WTC11 (cell line): ENCODE measurements at regions not wholly inside any gene's neighbourhood (a gene's known extent, or its start where the extent isn't known, plus 50 kb on each side); places are given as distances from the start of the nearest gene placed in this dataset.
A peak's percentile ranks its signal among the peaks of the same experiment; 100 is the strongest.

Source experiments
- ATAC-seq: fragments of 200-7000 bp; cut with Tn5 transposase; 2 replicates; pipeline ENCODE4 v1.10.0; 2021; ENCODE audit warnings: mild to moderate bottlenecking, moderate library complexity
- CTCF ChIA-PET: fragments of 300-600 bp; sonication (Branson Sonifier 250); formaldehyde crosslinking; loops from one replicate; lab custom pipeline; 2021; ENCODE audit warnings: antibody characterized with exemption; lab: Charles Lee
- POLR2A ChIA-PET: fragments of 350-600 bp; sonication (Branson Sonifier 250); formaldehyde crosslinking; loops from one replicate; lab custom pipeline; 2021; ENCODE audit warnings: antibody characterized with exemption; lab: Charles Lee
- DNase-seq: peaks from one replicate; pipeline ENCODE4 v3.0.0; 2021; ENCODE audit warnings: low spot score
- H3K27ac Mint-ChIP-seq: 2 replicates; pipeline ENCODE4 v1.8.0; 2021; ENCODE audit warnings: mixed read lengths
- H3K27me3 Mint-ChIP-seq: 2 replicates; pipeline ENCODE4 v1.8.0; 2021; ENCODE audit warnings: low read depth, mild to moderate bottlenecking, moderate library complexity, mixed read lengths
- H3K36me3 Mint-ChIP-seq: 2 replicates; pipeline ENCODE4 v1.8.0; 2021; ENCODE audit warnings: mixed read lengths
- H3K4me1 Mint-ChIP-seq: 2 replicates; pipeline ENCODE4 v1.8.0; 2022; ENCODE audit warnings: mixed read lengths
- H3K4me3 Mint-ChIP-seq: 2 replicates; pipeline ENCODE4 v1.8.0; 2021; ENCODE audit warnings: mild to moderate bottlenecking, moderate library complexity, mixed read lengths
- H3K9me3 Mint-ChIP-seq: 2 replicates; pipeline ENCODE4 v1.8.0; 2021; ENCODE audit warnings: mixed read lengths
- ATF2 ChIP-seq: sonication (generic); formaldehyde crosslinking; IDR thresholded peaks from 2 replicates; pipeline ENCODE4 v1.8.1; 2022; ENCODE audit warnings: low read depth, missing genetic modification reagents, borderline replicate concordance
- CDX4 ChIP-seq: fragments of 250-450 bp; sonication (Bioruptor Pico); IDR thresholded peaks from 2 replicates; pipeline ENCODE4 v1.9.0; 2021; ENCODE audit warnings: moderate library complexity, mild to moderate bottlenecking, inconsistent platforms, borderline replicate concordance
- CREM ChIP-seq: sonication (generic); formaldehyde crosslinking; IDR thresholded peaks from 2 replicates; pipeline ENCODE4 v1.8.1; 2022; ENCODE audit warnings: mild to moderate bottlenecking, missing genetic modification reagents, moderate library complexity
- E2F5 ChIP-seq: sonication (generic); formaldehyde crosslinking; IDR thresholded peaks from 2 replicates; pipeline ENCODE4 v1.8.1; 2022; ENCODE audit warnings: mild to moderate bottlenecking, moderate library complexity, missing genetic modification reagents
- ESRRA ChIP-seq: sonication (generic); formaldehyde crosslinking; IDR thresholded peaks from 2 replicates; pipeline ENCODE4 v1.8.1; 2022; ENCODE audit warnings: mild to moderate bottlenecking, missing genetic modification reagents, borderline replicate concordance
- FOXJ3 ChIP-seq: sonication (generic); formaldehyde crosslinking; IDR thresholded peaks from 2 replicates; pipeline ENCODE4 v1.9.0; 2021; ENCODE audit warnings: missing genetic modification reagents, mild to moderate bottlenecking, borderline replicate concordance
- FOXK1 ChIP-seq: sonication (generic); formaldehyde crosslinking; IDR thresholded peaks from 2 replicates; pipeline ENCODE4 v1.8.0; 2022; ENCODE audit warnings: mild to moderate bottlenecking, moderate library complexity, missing genetic modification reagents
- GTF2I ChIP-seq: fragments of 250-450 bp; sonication (Bioruptor Pico); conservative IDR thresholded peaks from 2 replicates; pipeline ENCODE4 v1.4.0; 2021; ENCODE audit warnings: mild to moderate bottlenecking
- HMGA2 ChIP-seq: fragments of 250-450 bp; sonication (Bioruptor Pico); IDR thresholded peaks from 2 replicates; pipeline ENCODE4 v1.4.0; 2021; ENCODE audit warnings: mild to moderate bottlenecking, moderate library complexity
- HMGXB4 ChIP-seq: sonication (generic); formaldehyde crosslinking; IDR thresholded peaks from 2 replicates; pipeline ENCODE4 v1.8.1; 2023; ENCODE audit warnings: mild to moderate bottlenecking, moderate library complexity, missing genetic modification reagents
- JAZF1 ChIP-seq: fragments of 250-450 bp; sonication (Bioruptor Pico); IDR thresholded peaks from 2 replicates; pipeline ENCODE4 v1.9.0; 2021; ENCODE audit warnings: moderate library complexity, mild to moderate bottlenecking, inconsistent platforms
- NR3C1 ChIP-seq: sonication (generic); formaldehyde crosslinking; conservative IDR thresholded peaks from 2 replicates; pipeline ENCODE4 v1.8.1; 2023; ENCODE audit warnings: low read depth, mild to moderate bottlenecking, missing genetic modification reagents
- SMAD4 ChIP-seq: sonication (generic); formaldehyde crosslinking; IDR thresholded peaks from 2 replicates; pipeline ENCODE4 v1.8.0; 2022; ENCODE audit warnings: mild to moderate bottlenecking, missing genetic modification reagents
- SP1 ChIP-seq: sonication (generic); formaldehyde crosslinking; conservative IDR thresholded peaks from 2 replicates; pipeline ENCODE4 v1.8.1; 2022; ENCODE audit warnings: missing genetic modification reagents
- TEAD1 ChIP-seq: sonication (generic); formaldehyde crosslinking; IDR thresholded peaks from 2 replicates; pipeline ENCODE4 v1.8.0; 2022; ENCODE audit warnings: mild to moderate bottlenecking, missing genetic modification reagents
- TEAD4 ChIP-seq: sonication (generic); formaldehyde crosslinking; IDR thresholded peaks from 2 replicates; pipeline ENCODE4 v1.8.0; 2022; ENCODE audit warnings: mild to moderate bottlenecking, missing genetic modification reagents
- ZBTB21 ChIP-seq: sonication (generic); formaldehyde crosslinking; IDR thresholded peaks from 2 replicates; pipeline ENCODE4 v1.8.1; 2023; ENCODE audit warnings: mild to moderate bottlenecking, missing genetic modification reagents, borderline replicate concordance
- ZBTB43 ChIP-seq: sonication (generic); formaldehyde crosslinking; IDR thresholded peaks from 2 replicates; pipeline ENCODE4 v1.8.1; 2023; ENCODE audit warnings: mild to moderate bottlenecking, missing genetic modification reagents
- ZNF219 ChIP-seq: sonication (generic); formaldehyde crosslinking; IDR thresholded peaks from 2 replicates; pipeline ENCODE4 v1.8.0; 2023; ENCODE audit warnings: missing genetic modification reagents, mild to moderate bottlenecking, borderline replicate concordance
- ZNF423 ChIP-seq: fragments of 250-450 bp; sonication (Bioruptor Pico); IDR thresholded peaks from 2 replicates; pipeline ENCODE4 v2.1.2; 2022; ENCODE audit warnings: mild to moderate bottlenecking, moderate library complexity
- ZNF532 ChIP-seq: fragments of 250-450 bp; sonication (Bioruptor Pico); IDR thresholded peaks from 2 replicates; pipeline ENCODE4 v1.9.0; 2021; ENCODE audit warnings: mild to moderate bottlenecking, borderline replicate concordance
- TF ChIP-seq, protein P1 (sequence below): fragments of 250-450 bp; sonication (Bioruptor Pico); IDR thresholded peaks from 2 replicates; pipeline ENCODE4 v1.9.0; 2021; ENCODE audit warnings: mild to moderate bottlenecking
- TF ChIP-seq, protein P2 (sequence below): fragments of 200-600 bp; IDR thresholded peaks from 2 replicates; pipeline ENCODE4 v1.8.0; 2022; ENCODE audit warnings: antibody characterized with exemption

DNA sequence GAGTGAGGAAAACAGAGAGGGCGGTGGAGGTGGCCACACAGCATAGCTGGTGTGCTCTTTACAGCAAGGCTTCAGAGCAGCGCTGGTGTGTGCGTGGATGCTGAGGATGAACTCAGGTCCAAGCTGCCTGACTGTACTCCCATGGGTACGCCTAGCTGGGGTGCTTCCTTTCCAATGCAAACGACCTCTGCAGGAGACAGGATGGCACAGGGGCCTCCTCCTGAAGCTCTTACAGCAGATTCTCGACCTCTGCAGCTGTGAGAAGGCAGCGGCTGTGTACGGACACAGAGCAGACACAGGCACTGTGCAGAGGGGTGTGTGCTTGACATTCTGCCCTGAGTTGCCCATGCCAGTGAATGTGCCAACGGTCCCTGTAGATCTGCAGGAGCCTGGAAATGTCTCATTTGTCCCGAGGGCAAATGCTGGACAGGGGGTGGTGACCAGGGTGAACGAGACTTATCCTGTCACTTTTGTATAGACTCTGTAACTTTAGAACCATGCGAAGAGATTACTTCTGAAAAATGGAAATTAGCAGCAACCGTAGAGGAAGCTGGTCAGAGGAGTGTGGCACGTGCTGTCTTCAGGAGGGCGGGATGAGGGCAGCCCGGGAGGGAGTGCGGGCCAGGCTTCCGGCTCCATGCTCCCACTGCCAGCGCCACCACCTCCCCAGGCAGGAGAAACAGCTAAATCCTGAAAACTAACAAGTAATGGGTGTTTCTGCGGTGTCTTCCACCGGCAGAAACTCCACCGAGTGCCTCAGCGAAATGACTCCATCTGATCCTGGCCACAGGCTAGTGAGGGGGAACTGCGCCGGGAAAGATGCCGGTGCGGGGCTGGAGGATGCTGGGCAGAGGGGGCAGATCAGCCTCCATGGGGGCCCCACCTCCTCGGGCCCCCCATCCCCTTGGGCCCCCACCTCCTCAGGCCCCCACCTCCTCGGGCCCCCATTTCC is 120.9 kb upstream of the RPS6KA2 start:
- Mint-ChIP-seq H3K4me3 (no peak overlapping the region), H3K9me3 (no peaks in the 10 kb centered on the region), H3K27me3 (no peaks in the 10 kb centered on the region; the same call in 1 of the 2 replicates), H3K36me3 (no peaks in the 10 kb centered on the region), H3K4me1 (peaks cover 21% of the 10 kb centered on the region), H3K27ac (no peak overlapping the region)
- ChIA-PET POLR2A (interaction anchor here (0.6 kb wide), 1 partner anchor 10 kb away, joined by 3 read pairs; no protein-coding TSS in a partner anchor), CTCF (interaction anchor here (0.5 to 4.1 kb wide), 9 partner anchors 9 to 468 kb away, joined by 3 to 18 read pairs (median 3); no protein-coding TSS in a partner anchor)
- ATAC-seq (peak; percentile 4), DNase-seq (no peak)
- no peak for TF ChIP-seq HMGA2
- TF ChIP-seq FOXK1 (CRISPR knock-in tag): 0 out of 2 replicates have a peak, but pooled peaks have one; percentile 26
- no peak for TF ChIP-seq CDX4 (CRISPR knock-in tag)
- TF ChIP-seq ZBTB21: 0 out of 2 replicates have a peak, but pooled peaks have one; percentile 31
- no peak for TF ChIP-seq FOXJ3 (CRISPR knock-in tag)
- no peak for TF ChIP-seq ESRRA (CRISPR knock-in tag)
- TF ChIP-seq TEAD4 (CRISPR knock-in tag): no peak
- TF ChIP-seq ATF2 (CRISPR knock-in tag): no peak
- TF ChIP-seq SMAD4: no peak
- no peak for TF ChIP-seq JAZF1 (CRISPR knock-in tag)
- 0 out of 2 replicates have a peak, but pooled peaks have one; percentile 14 for TF ChIP-seq TEAD1
- no peak for TF ChIP-seq CREM
- no peak for TF ChIP-seq NR3C1 (CRISPR knock-in tag)
- TF ChIP-seq, protein P1, sequence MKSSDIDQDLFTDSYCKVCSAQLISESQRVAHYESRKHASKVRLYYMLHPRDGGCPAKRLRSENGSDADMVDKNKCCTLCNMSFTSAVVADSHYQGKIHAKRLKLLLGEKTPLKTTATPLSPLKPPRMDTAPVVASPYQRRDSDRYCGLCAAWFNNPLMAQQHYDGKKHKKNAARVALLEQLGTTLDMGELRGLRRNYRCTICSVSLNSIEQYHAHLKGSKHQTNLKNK: no peak
- peak; percentile 61; the same call in 1 of the 2 replicates for TF ChIP-seq ZNF423
- TF ChIP-seq E2F5: no peak
- 0 out of 2 replicates have a peak, but pooled peaks have one; percentile 38 for TF ChIP-seq ZBTB43 (CRISPR knock-in tag)
- no peak for TF ChIP-seq GTF2I (CRISPR knock-in tag)
- peak; percentile 31; the same call in 1 of the 2 replicates for TF ChIP-seq SP1 (CRISPR knock-in tag)
- TF ChIP-seq, protein P2, sequence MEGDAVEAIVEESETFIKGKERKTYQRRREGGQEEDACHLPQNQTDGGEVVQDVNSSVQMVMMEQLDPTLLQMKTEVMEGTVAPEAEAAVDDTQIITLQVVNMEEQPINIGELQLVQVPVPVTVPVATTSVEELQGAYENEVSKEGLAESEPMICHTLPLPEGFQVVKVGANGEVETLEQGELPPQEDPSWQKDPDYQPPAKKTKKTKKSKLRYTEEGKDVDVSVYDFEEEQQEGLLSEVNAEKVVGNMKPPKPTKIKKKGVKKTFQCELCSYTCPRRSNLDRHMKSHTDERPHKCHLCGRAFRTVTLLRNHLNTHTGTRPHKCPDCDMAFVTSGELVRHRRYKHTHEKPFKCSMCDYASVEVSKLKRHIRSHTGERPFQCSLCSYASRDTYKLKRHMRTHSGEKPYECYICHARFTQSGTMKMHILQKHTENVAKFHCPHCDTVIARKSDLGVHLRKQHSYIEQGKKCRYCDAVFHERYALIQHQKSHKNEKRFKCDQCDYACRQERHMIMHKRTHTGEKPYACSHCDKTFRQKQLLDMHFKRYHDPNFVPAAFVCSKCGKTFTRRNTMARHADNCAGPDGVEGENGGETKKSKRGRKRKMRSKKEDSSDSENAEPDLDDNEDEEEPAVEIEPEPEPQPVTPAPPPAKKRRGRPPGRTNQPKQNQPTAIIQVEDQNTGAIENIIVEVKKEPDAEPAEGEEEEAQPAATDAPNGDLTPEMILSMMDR: no peak
- TF ChIP-seq ZNF219 (CRISPR knock-in tag): no peak
- 0 out of 2 replicates have a peak, but pooled peaks have one; percentile 38 for TF ChIP-seq HMGXB4 (CRISPR knock-in tag)
- TF ChIP-seq ZNF532: no peak
